Epithelial cell of esophagus (primary cell): ENCODE measurements at regions not wholly inside any gene's neighbourhood (a gene's known extent, or its start where the extent isn't known, plus 50 kb on each side); places are given as distances from the start of the nearest gene placed in this dataset.

Experiments
- DNase-seq: peaks from one replicate; pipeline ENCODE4 v3.0.0; 2010; ENCODE audit warnings: low read depth
- H3K4me3 ChIP-seq: 2 replicates; pipeline ENCODE4 v1.5.1; 2011; ENCODE audit warnings: mild to moderate bottlenecking, low read length, control low read depth
- TF ChIP-seq, protein P1 (sequence below): IDR thresholded peaks from 2 replicates; pipeline ENCODE4 v1.5.1; 2011; ENCODE audit warnings: low read depth, mild to moderate bottlenecking, low read length, control low read depth, inconsistent platforms; ENCODE audit not compliant: insufficient read depth; ENCODE audit errors: missing control alignments

GRCh38 chr6:164897523-164898235 is 411.7 kb downstream of the C6orf118 start:
- H3K4me3 ChIP-seq = no peak overlapping the region
- TF ChIP-seq, protein P1, sequence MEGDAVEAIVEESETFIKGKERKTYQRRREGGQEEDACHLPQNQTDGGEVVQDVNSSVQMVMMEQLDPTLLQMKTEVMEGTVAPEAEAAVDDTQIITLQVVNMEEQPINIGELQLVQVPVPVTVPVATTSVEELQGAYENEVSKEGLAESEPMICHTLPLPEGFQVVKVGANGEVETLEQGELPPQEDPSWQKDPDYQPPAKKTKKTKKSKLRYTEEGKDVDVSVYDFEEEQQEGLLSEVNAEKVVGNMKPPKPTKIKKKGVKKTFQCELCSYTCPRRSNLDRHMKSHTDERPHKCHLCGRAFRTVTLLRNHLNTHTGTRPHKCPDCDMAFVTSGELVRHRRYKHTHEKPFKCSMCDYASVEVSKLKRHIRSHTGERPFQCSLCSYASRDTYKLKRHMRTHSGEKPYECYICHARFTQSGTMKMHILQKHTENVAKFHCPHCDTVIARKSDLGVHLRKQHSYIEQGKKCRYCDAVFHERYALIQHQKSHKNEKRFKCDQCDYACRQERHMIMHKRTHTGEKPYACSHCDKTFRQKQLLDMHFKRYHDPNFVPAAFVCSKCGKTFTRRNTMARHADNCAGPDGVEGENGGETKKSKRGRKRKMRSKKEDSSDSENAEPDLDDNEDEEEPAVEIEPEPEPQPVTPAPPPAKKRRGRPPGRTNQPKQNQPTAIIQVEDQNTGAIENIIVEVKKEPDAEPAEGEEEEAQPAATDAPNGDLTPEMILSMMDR = no peak
- no peak for DNase-seq

DNA sequence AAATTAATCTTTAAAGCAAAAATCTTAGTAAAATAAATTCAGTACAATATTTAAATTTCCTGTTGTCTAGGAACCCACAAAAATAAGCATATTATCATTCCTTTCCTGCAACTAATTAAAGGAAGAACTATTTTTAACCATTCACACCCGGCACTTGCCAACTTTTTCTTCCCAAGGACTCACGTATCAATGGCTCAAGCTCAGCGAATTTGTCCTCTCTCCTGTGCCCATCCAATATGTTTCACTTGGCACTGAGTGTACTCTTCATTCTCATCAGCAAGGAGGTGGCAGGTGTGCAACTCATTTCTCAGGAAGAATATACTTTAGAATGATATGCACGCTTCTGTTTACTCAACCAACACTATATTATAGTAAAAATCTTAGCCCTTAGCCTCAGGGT is 419.4 kb downstream of the C6orf118 start:
- TF ChIP-seq, protein P1 = no peak
- DNase-seq = no peak
- H3K4me3 ChIP-seq = no peak overlapping the region

GRCh38 chr6:164887660-164888059 is 421.7 kb downstream of the C6orf118 start:
- TF ChIP-seq, protein P1 = no peak
- H3K4me3 ChIP-seq = no peak overlapping the region
- DNase-seq = no peak

GRCh38 chr6:164882236-164882635 is 427.2 kb downstream of the C6orf118 start:
- no peak overlapping the region for H3K4me3 ChIP-seq
- DNase-seq = no peak
- TF ChIP-seq, protein P1 = no peak

GRCh38 chr6:164871783-164872182 is 437.6 kb downstream of the C6orf118 start:
- DNase-seq = no peak
- H3K4me3 ChIP-seq = no peak overlapping the region
- TF ChIP-seq, protein P1 = no peak

DNA sequence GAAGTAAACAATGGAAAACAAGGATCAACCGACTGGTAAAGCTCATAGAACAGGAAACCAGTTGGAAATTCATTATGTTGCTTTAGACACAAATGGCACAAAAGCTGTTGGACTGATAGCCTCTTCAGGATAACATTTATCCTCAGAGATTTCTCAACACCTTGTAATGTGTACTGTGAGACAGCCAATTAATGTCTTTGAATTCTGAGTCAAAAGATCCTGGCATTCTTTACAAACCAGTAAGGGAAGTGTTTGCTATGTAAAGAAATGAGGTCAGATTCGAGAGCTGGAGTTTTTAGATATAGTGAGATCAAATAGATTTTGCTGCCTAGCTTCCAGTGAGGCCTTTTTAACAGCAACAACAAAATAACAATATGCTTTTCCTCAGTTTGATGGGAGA is 439.2 kb downstream of the C6orf118 start:
- TF ChIP-seq, protein P1 = no peak
- H3K4me3 ChIP-seq = no peak overlapping the region
- DNase-seq = no peak

DNA sequence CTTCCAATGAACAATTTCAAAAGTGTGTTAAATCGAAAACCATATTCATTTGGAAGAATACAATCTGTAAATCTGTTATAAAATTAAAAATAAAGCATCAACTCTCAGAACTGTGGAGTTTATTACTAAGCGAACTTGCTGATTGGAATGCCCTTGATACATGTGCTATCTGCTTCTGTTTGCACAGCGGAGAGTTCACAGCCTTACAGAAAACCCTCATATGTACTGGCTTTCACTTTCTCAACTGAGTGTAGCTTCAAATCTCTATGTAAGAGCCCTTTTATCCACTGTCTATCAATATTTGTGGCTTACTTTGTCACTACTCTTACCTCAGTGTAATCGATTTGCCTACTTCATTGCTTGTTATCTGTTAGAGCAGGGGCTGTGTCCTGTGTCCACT is 447.4 kb downstream of the C6orf118 start:
- TF ChIP-seq, protein P1 = no peak
- DNase-seq = no peak
- H3K4me3 ChIP-seq = no peak overlapping the region
